Upper lobe of left lung (tissue), 6 donors: ENCODE measurements at regions not wholly inside any gene's neighbourhood (a gene's known extent, or its start where the extent isn't known, plus 50 kb on each side); places are given as distances from the start of the nearest gene placed in this dataset.

Source experiments
- ATAC-seq, 2 donors: fragments of 200-7000 bp; cut with Tn5 transposase; one replicate each; pipeline ENCODE4 v1.9.1; 2022; ENCODE audit warnings: mild to moderate bottlenecking in 2 of 2, moderate library complexity in 2 of 2; ENCODE audit not compliant: low FRiP score in 2 of 2
- DNase-seq, 2 donors: peaks; one replicate each; pipeline ENCODE4 v3.0.0-alpha.2; 2019 to 2020
- H3K27ac ChIP-seq, 4 donors: fragments of 200-600 bp; sonication (generic); one replicate each; pipeline ENCODE4 v1.5.1; 2016 to 2019
- H3K27me3 ChIP-seq, 4 donors: fragments of 200-600 bp; sonication (generic); one replicate each; pipeline ENCODE4 v1.5.1; 2017 to 2019
- H3K36me3 ChIP-seq, 4 donors: fragments of 200-600 bp; sonication (generic); one replicate each; pipeline ENCODE4 v1.5.1; 2016 to 2019
- H3K4me1 ChIP-seq, 4 donors: fragments of 200-600 bp; sonication (generic); one replicate each; pipeline ENCODE4 v1.5.1; 2018 to 2019
- H3K4me3 ChIP-seq, 4 donors: fragments of 200-600 bp; sonication (generic); one replicate each; pipeline ENCODE4 v1.5.1; 2017 to 2019; ENCODE audit warnings: mild to moderate bottlenecking in 2 of 4, moderate library complexity in 1 of 4
- H3K9me3 ChIP-seq, 4 donors: fragments of 200-600 bp; sonication (generic); one replicate each; pipeline ENCODE4 v1.5.1; 2018 to 2019
- CTCF ChIP-seq, 6 experiments: fragments of 450-650 bp in 4 of 6; fragments of 200-600 bp in 2 of 6; sonication (generic) in 2 of 6; IDR thresholded peaks; one replicate each; pipeline ENCODE4 v1.5.1; 2016 to 2019; ENCODE audit warnings: antibody characterized with exemption in 6 of 6
- EP300 ChIP-seq, 4 donors: sonication (generic); formaldehyde crosslinking; IDR thresholded peaks; one replicate each; pipeline ENCODE4 v1.5.1; 2017; ENCODE audit warnings: antibody characterized with exemption in 4 of 4, control low read depth in 2 of 4
- POLR2A ChIP-seq, 4 donors: fragments of 450-650 bp; IDR thresholded peaks; one replicate each; pipeline ENCODE4 v1.5.1; 2016 to 2017; ENCODE audit warnings: antibody characterized with exemption in 4 of 4, mild to moderate bottlenecking in 2 of 4
- POLR2AphosphoS5 ChIP-seq, 2 donors: sonication (generic); formaldehyde crosslinking; IDR thresholded peaks; one replicate each; pipeline ENCODE4 v1.5.1; 2017; ENCODE audit warnings: antibody characterized with exemption in 2 of 2
- WGBS, 2 donors: methylation state at CpG; one replicate each; pipeline ENCODE4 v1.1.5; 2017 to 2018; 5-methylcytosine and 5-hydroxymethylcytosine counted together
- donor health status: DM: no; HTN: no; CAD: no; lungs with moderate emphysema.
- donor health status: DM: no; HTN: yes; CAD: no; lungs with severe emphysema.

GRCh38 chr3:33936921-33937525, 138.6 kb downstream of the PDCD6IP start:
- DNase-seq = no peak
- WGBS, 2 donors = 47 to 55% methylated on average over 1 of the region's 1 CpG
- Histone ChIP-seq H3K4me1 (no peaks in the 10 kb centered on the region), H3K4me3 (no peak overlapping the region), H3K36me3 (no peaks in the 10 kb centered on the region), H3K27me3 (no peaks in the 10 kb centered on the region), H3K27ac (no peak overlapping the region), H3K9me3 (no peaks in the 10 kb centered on the region)
- no peak for TF ChIP-seq CTCF (IDR thresholded peaks at IDR 0.05)
- TF ChIP-seq EP300 (IDR thresholded peaks at IDR 0.05) = no peak
- no peak for TF ChIP-seq POLR2A (IDR thresholded peaks at IDR 0.05)
- no peak for TF ChIP-seq POLR2AphosphoS5 (IDR thresholded peaks at IDR 0.05)
- ATAC-seq = no peak

- Histone ChIP-seq H3K27me3 (no peaks in the 10 kb centered on the region), H3K36me3 (no peaks in the 10 kb centered on the region), H3K4me3 (no peak overlapping the region), H3K4me1 (no peaks in the 10 kb centered on the region), H3K9me3 (no peaks in the 10 kb centered on the region), H3K27ac (no peak overlapping the region)
- 61 to 62% methylated on average over 1 of the region's 1 CpG for WGBS, 2 donors
- DNase-seq (no peak), ATAC-seq (no peak)
- TF ChIP-seq POLR2AphosphoS5 (IDR thresholded peaks at IDR 0.05) (no peak), EP300 (IDR thresholded peaks at IDR 0.05) (no peak), POLR2A (IDR thresholded peaks at IDR 0.05) (no peak), CTCF (IDR thresholded peaks at IDR 0.05) (no peak)
Observed at GRCh38 chr3:33937628-33938027, 139.2 kb downstream of the PDCD6IP start.

- no peak overlapping the region for H3K4me3 ChIP-seq
Observed at GRCh38 chr3:33940149-33940548, 141.7 kb downstream of the PDCD6IP start.

GRCh38 chr3:33940736-33941135, 142.3 kb downstream of the PDCD6IP start:
- no peak for ATAC-seq
- Histone ChIP-seq H3K4me3 (no peak overlapping the region), H3K36me3 (no peaks in the 10 kb centered on the region), H3K9me3 (no peaks in the 10 kb centered on the region), H3K27ac (no peak overlapping the region), H3K4me1 (no peaks in the 10 kb centered on the region), H3K27me3 (no peaks in the 10 kb centered on the region)
- DNase-seq = no peak
- TF ChIP-seq EP300 (IDR thresholded peaks at IDR 0.05) = no peak
- no peak for TF ChIP-seq POLR2AphosphoS5 (IDR thresholded peaks at IDR 0.05)
- no peak for TF ChIP-seq CTCF (IDR thresholded peaks at IDR 0.05)
- TF ChIP-seq POLR2A (IDR thresholded peaks at IDR 0.05) = no peak
- WGBS, 2 donors = 72 to 75% methylated on average over 4 of the region's 4 CpGs

More at GRCh38 chr3:33940149-33940548, 141.7 kb downstream of the PDCD6IP start:
- Histone ChIP-seq H3K4me1 (no peaks in the 10 kb centered on the region), H3K27ac (no peak overlapping the region), H3K9me3 (no peaks in the 10 kb centered on the region), H3K36me3 (no peaks in the 10 kb centered on the region), H3K27me3 (no peaks in the 10 kb centered on the region)
- TF ChIP-seq POLR2A (IDR thresholded peaks at IDR 0.05) (no peak), POLR2AphosphoS5 (IDR thresholded peaks at IDR 0.05) (no peak), EP300 (IDR thresholded peaks at IDR 0.05) (no peak), CTCF (IDR thresholded peaks at IDR 0.05) (no peak)
- WGBS, 2 donors = 76 to 78% methylated on average over 5 of the region's 5 CpGs
- no peak for ATAC-seq
- no peak for DNase-seq

GRCh38 chr3:33941804-33942203, 143.4 kb downstream of the PDCD6IP start:
- no peaks in the 10 kb centered on the region for H3K36me3 ChIP-seq
- TF ChIP-seq POLR2A (IDR thresholded peaks at IDR 0.05) (no peak), CTCF (IDR thresholded peaks at IDR 0.05) (no peak), EP300 (IDR thresholded peaks at IDR 0.05) (no peak), POLR2AphosphoS5 (IDR thresholded peaks at IDR 0.05) (no peak)
- ATAC-seq = no peak
- DNase-seq = no peak
- H3K27me3 ChIP-seq = no peaks in the 10 kb centered on the region
- H3K27ac ChIP-seq = no peak overlapping the region
- H3K4me1 ChIP-seq = no peaks in the 10 kb centered on the region
- no peaks in the 10 kb centered on the region for H3K9me3 ChIP-seq
- H3K4me3 ChIP-seq = no peak overlapping the region
- WGBS, 2 donors = 82 to 89% methylated on average over 1 of the region's 1 CpG
